T-helper 2 cell (primary cell): ENCODE measurements at regions not wholly inside any gene's neighbourhood (a gene's known extent, or its start where the extent isn't known, plus 50 kb on each side); places are given as distances from the start of the nearest gene placed in this dataset.
"Not testable (repeated sequence)": the region's sequence is repeated elsewhere in the genome, so short reads cannot be mapped to it uniquely, and the experiment has no call there.

ENCODE experiments used
- DNase-seq, 5 experiments: peaks; one replicate each; pipeline versions ENCODE4 v3.0.0 to v3.0.0-alpha.2; 2012 to 2022

DNA sequence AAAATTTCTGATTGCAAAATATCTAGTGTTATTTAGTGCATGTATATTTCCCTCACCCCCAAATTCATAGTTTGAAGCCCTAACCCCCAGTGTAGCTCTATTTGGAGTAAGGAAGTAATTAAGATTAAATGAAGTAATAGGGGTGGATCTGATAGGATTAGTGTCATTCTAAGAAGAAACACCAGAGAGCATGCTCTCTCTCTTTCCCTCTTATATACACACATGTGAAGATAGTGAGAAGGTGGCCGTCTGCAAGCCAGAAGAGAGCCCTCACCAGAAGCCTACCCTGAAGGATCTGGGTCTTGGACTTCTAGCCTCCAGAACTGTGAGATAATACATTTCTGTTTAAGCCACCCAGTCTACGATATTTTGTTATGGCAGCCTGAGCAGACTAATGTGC, 120.3 kb downstream of the TMEM30B start:
- no peak for DNase-seq

DNA sequence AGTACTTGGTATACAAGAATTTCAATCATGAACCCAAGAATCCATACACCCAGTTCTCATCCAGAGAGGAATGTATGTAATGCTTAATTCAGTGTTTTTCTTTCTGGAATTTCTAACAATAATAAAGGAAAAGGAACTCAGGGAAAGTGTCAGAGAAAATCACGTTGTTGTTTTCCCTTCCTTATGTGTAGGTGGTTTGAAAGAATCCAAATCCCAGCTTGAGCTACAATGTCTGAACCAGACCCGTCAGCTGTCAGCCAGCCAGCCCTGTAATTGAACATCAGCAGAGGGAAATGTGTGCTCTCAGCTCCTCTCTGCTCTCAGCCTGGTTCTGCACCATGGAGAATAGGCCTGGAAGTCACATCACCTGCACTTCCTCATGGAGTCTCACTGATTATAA, 126.5 kb downstream of the TMEM30B start:
- DNase-seq, result no peak

DNA sequence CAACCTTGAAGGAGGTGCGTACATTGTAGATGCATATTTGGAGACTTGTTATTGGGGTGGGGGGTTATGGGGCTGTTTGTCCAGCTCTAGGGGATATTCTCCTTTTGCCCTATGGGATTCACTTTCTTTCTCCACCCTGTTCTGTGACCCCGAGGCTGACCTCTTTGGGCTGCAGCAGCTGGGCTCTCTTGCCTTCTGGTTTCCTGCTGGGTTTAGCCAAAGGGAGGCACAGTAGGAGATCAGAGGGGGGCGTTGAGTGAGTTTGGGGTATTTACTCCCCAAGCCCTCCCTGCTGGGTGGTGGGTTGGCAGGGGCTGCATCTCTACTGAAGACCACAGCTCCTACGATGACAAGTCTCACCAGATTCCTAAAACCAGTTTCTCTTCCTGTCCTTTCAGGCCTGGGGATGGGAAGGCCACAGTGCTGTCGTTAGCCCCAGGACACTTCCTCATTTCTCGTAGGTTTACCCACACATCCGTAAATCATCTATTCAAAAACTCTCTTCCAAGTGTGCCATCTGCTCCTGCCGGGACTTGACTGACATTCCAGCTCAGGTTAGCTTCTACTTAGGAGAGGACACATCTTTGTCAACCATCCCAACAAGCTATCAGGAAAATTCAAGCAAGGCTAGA, 127.1 kb downstream of the TMEM30B start:
- DNase-seq, result no peak

GRCh38 chr14:61153431-61153830, 127.7 kb downstream of the TMEM30B start:
- DNase-seq, result no peak

DNA sequence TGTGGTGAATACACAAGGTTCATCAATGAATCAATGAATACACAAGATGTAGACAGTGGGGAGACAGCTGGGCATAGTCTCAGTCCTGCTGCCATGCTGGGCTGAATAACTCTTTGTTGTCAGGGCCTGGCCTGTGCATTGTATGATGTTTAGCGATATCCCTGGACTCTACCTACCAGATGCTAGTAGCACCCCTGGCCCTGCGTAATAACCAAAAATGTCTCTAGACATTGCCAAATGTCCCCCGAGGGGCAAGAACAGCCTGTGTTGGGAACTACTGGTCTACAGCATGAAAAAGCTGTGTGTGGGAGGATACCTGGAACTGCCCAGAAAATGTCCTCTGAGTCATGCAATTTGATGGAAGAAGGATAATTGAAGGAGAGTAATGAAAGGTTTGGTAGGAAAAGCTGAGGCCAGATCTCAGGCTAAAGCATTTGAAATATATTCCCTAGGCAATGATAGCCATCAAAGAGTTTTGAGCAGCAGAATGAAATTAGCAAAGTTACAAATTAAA, 128.2 kb downstream of the TMEM30B start:
- no peak for DNase-seq

GRCh38 chr14:61151251-61151650, 129.9 kb downstream of the TMEM30B start:
- DNase-seq, result no peak

GRCh38 chr14:61150851-61151250, 130.3 kb downstream of the TMEM30B start:
- DNase-seq, result no peak

DNA sequence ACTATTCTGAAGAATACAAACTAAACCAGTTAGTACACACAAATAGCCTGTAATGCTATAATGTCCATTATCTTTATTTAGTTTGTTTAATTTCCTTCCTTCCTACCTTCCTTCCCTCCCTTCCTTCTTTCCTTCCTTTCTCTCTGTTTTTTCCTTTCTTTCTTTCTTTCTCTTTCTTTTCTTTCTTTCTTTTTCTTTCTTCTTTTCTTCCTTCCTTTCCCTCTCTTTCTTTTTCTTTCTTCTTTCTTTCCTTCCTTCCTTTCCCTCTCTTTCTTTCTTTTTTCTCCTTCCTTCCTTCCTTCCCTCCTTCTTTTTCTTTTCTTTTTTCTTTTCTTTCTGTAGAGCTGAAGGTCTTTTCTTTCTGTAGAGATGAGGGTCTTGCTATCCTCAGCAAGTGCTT, 131.2 kb downstream of the TMEM30B start:
- DNase-seq, result no peak

DNA sequence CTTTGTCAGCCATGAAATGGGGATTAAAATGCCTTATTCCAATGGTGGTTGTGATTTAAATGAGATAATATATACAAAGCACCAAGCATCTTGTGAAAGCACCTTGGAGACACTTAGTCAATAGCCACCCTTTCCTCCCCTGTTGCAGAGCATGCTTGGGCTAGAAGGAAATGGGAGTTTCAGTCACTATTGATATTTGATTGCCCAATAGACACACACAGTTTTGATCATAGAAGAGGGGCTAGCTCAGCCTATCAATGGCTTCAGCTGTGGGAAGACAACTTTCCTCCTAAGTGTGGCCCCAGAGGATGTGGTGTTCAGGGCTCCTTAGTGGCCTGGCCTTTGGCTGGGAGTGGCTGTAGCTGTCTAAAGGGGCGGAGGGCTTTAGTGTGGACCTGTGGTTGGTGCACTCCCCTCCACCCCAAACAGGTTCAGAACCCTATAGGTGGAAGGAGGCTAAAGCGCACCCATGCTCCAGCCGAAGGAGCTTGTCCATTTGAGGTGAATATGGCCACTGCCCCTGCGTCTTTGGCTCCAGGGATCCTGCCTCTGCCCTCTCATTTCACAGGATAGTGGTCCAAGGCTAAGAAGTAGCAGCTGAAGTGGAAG, 132.3 kb downstream of the TMEM30B start:
- no peak for DNase-seq

DNA sequence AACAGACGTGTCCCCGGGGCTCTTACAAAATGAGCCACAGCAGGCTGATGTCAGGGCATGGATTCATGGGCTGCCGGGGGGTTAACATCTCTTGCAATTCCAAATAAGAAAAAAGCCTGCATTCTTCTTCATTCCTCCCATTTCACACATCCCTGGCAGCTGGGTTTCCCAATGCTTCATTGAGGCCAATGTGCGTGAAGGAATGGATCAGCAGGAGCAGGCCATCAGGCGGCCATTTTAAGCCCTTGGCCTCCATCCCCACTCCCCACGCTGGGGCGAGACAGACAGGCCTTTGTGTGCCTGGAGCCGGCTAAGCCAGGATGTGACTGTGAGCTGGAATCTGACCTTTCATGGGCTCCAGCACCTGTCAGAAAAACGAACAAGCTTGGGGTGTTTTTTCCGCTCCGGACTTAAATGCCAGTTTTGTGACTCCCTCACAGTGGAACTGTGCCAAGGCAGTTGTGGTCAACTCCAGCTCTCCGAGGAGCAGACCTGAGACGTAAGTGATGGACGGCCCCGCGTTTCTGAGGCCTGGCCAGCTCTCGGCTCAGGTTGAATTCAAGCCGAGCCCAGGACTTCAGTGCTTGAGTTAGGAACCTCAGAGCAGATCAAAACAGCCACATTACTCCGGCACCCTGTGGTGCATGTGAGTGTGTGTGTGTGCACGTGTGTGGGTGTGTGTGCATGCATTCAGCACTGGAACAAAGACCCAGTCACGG, 133.1 kb downstream of the TMEM30B start:
- no peak for DNase-seq

DNA sequence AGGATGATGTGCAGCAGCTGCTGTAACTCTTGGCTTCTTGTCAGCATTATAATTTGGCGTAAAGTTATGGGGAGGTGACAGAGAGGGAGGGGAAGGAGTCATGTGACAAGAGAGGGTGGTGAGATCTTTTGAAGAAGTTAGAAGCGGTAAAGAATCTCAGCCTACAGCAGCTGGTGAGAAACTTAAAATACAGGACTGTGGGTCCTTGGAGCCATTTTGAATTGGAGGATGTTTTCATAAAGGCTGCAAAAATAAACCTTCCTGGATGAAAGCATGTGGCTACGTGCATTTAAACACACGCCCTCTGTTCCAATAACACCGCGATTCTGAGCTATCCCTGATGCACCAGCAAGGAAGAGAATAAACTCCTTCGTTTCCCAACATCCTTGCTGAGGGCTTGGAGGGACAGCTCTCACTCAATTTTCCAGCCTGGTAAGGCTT, 133.7 kb downstream of the TMEM30B start:
- DNase-seq, result no peak

DNA sequence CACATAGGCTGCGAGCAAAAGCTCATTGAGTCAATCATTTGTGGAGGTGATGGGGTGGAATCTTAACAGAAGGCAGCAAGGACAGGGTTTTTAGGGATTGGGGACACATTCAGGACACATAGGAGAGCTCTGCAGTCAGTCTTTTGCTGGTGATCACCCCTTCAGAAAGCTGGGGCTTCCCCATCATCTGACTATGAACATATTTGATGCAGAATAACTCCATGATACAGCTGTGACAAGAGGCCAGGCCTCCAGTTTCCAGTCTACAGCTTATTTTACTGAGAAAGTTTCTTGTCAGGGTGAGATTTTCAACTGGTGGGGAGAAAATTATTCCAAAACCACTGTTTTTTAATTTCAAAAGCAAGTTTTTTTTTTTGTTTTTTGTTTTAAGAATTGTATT, 134.2 kb downstream of the TMEM30B start:
- DNase-seq, result no peak

DNA sequence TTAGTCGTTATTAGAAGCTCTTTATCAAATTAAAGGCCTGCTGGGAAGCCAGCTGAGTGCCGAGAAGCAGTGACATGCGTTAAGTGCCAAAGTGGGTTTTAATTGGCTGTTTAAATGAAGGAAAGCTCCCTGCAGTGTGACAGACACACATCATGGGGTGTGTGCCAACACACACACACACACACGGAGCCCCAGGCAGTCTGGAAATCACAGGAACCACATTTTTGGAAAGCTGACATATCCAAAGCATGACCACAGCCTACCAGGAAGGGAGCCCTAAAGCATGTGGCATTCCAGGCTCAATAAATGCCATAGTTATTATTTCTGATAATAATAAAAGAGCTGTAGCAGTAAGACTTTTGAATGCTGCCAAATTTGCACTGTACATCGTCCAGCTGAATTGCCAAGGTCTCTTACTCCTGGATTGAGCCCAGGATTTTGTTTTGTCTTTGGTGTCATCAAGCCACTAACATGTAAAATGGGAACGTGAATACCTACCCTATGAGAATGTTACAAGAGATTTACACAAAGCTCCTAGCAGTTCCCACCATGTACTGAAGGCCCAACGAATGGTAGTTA, 135.1 kb downstream of the TMEM30B start:
- DNase-seq, result no peak

DNA sequence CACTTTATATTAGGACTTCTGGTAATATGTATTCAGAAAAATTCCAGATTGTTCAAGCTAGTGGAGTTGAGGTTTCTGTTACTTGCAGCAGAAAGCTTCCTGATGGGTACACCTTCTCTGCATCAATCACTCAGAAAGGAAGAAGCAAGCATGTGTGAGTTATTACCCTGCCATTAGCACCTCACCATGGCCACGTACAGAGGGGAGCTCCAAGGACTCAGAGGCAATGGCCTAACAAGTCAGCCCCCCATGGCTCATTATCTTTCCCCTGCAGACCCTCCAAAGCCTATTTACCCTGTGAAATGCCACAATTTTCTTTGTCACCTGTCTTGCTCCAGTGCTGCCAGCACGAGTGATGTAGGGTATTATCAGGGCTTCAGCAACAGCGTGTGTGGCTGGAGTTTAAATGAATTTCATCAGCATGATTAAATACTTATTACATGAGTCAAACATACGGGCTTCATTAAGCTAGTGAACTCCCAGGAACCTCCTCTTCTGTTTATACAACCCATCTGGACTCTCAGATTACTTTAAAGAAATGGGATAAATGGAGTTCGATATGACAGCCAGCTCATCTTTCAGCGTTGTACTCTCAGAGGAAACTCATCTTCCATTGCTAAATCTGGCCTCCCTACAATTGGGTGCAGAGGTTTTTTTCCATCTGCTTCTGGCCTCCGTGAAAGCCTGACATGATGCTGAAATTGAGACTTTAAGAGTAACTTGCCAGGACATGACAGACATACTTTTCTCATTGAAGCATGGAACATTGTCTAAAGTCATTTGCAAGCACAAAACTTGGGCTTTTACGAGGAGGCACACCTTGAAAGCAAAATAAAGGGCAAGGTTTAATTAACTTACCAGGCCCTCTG, 135.9 kb downstream of the TMEM30B start:
- no peak for DNase-seq

DNA sequence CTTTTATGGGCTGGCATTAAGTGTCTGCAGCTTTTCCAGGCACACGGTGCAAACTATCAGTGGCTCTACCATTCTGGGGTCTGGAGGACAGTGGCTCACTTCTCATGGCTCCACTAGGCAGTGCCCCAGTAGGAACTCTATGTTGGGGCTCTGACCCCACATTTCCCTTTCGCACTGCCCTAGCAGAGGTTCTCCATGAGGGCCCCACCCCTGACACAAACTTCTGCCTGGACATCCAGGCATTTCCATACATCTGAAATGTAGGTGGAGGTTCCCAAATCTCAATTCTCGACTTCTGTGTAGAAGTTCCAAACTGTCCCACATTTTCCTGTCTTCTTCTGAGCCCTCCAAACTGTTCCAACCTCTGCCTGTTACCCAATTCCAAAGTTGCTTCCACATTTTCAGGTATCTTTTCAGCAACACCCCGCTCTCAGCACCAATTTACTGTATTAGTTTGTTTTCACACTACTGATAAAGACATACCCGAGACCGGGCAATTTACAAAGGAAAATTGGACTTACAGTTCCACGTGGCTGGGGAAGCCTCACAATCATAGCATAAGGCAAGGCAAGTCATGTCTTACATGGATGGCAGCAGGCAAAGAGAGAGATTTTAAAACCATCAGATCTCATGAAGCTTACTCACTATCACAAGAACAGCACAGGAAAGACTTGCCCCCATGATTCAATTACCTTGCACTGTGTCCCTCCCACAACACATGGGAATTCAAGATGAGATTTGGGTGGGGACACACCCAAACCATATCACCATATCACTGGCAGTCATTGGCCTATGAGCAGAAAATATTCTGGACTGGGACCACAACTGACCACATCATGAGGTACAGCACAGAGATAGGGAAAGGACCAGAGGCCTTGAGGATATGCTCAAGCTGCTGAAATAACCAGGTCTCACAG, 136.8 kb downstream of the TMEM30B start:
- not testable (repeated sequence) for DNase-seq

DNA sequence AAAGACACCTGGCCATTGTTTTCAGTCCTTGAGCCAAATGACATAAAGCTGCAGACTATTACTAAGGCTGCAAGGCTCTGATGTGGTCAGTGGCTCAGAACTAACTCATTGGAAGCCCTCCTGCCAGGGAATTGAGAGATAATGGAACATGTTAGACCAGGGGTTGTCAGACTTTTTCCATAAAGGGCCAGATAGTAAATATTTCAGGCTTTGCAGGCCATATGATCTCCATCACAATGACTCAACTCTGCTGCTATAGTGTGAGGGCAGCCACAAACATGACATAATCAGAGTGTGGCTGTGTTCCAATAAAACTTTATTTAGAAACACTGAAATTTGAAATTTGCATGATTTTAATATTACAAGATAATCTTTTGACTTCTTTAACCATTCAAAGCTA, 140.3 kb downstream of the TMEM30B start:
- no peak for DNase-seq

DNA sequence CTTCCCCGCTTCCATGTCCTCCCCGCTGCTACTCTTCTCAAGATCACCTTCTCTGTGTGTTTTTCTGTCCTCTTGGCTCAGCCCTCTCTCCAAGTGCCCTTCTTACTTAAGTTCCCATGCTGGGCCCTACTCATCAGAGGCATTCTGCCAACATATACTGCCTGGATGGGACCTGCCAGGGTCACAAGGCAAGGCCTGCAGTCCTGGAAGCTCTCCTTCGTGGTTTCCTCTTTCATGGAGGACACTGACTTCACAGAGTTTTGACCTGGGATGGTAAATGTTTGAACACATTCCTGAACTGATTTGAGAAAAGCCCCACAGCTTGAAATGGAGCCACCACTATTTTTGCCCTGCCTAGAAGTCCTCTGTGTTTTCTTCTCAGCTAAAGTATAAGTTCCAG, 140.9 kb downstream of the TMEM30B start:
- DNase-seq, result no peak

DNA sequence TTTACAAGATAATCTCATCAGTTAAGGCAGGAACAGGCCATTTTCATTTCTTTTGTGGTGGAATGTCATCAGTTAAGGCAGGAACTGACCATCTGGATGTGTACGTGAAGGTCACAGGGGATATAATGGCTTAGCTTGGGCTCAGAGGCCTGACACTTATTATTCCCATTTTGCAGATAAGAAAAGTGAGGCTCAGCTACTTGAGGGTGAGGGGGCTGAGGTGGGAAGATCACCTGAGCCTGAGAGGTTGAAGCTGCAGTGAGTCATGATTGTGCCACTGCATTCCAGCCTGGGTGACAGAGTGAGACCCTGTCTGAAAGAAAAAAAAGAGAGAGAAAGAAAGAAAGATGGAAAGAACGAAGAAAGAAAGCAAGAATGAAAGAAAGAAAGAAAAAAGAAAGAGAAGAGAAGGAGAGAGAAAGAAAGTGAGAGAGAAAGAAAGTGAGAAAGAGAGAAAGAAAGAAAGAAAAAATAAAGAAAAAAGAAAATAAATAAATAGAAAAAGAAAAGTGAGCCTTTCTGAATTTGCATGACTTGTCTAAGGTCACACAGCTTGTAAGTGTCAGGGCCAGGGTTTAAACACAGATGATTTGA, 142.0 kb downstream of the TMEM30B start:
- DNase-seq, result no peak

- no peak for DNase-seq
These were observed 148.2 kb downstream of the TMEM30B start for GRCh38 chr14:61132894-61133293.

GRCh38 chr14:61132336-61132735, 148.8 kb downstream of the TMEM30B start:
- DNase-seq, result no peak
